Left colon (tissue), 2 donors: ENCODE measurements at regions not wholly inside any gene's neighbourhood (a gene's known extent, or its start where the extent isn't known, plus 50 kb on each side); places are given as distances from the start of the nearest gene placed in this dataset.

Source experiments
- ATAC-seq: fragments of 200-7000 bp; cut with Tn5 transposase; one replicate; pipeline ENCODE4 v1.9.1; 2020; ENCODE audit warnings: mild to moderate bottlenecking, moderate library complexity
- DNase-seq, 2 donors: peaks; one replicate each; pipeline ENCODE4 v3.0.0-alpha.2; 2020
- intact Hi-C, 2 donors: fragments of 100-400 bp; cut with DNase I in 1 of 2; cut with micrococcal nuclease in 1 of 2; formaldehyde crosslinking; loops; one replicate each; pipeline versions ENCODE4 v1.11.2 to v1.14.0; 2022; cut with DNase I, micrococcal nuclease
- donor health status: DM: no; HTN: no; CAD: no.
- donor health status: DM: yes; HTN: yes; CAD: no.

DNA sequence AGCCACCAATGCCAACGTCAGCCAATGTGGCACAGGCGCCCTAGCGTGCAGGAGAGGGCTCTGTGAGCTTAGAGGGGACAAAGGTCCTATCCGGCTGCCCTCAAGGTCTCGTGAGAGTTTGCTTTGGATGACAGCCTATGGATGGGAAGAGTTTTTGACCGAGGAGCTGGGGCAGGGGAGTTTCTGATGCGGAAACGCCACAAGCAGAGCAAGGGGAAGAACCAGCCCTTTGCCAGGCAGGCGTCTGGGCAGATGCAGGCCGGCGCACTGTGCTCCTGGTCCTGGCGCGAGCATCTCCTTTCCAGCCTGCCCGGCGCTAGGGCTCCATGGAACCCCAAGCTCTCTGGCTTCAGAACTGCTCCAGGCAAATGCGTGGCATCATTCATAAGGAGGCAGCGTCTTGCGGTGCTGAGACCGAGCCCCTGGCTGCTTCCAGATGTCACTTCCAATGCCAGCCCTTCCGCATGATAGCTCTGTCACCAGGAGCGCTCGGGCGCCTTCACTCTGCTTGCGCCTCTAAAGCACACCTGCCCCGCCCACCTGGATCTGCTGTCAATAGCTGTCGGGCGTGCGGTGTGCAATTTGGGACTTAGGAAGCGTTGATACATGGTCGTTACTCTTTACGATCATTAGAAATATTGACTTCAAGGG, 374.9 kb upstream of the IRX1 start:
- intact Hi-C loops = no loop called here

DNA sequence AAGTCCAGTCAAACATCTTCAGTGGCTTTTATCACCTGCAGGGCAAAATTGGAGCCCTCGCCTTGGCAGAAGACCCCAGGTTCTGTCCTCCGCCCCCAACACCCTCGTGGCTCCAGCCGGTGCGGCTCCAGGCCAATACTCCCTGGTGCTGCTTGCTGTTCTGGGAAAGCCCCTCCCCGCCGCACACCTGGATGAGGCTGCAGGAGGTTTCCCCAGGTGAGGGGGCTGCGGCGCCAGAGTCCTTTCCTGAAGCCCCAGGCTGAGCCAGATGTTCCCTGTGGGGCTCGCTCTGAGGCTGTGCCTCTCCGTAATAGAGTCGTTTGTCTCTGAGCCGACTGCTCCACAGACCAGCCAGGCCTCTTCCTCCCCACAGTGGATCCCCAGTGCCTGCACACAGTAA, 375.4 kb upstream of the IRX1 start:
- ATAC-seq (no peak), DNase-seq (no peak)
- intact Hi-C loops = no loop called here

More for the DNA sequence above, 374.9 kb upstream of the IRX1 start:
- DNase-seq (no peak), ATAC-seq (no peak)

DNA sequence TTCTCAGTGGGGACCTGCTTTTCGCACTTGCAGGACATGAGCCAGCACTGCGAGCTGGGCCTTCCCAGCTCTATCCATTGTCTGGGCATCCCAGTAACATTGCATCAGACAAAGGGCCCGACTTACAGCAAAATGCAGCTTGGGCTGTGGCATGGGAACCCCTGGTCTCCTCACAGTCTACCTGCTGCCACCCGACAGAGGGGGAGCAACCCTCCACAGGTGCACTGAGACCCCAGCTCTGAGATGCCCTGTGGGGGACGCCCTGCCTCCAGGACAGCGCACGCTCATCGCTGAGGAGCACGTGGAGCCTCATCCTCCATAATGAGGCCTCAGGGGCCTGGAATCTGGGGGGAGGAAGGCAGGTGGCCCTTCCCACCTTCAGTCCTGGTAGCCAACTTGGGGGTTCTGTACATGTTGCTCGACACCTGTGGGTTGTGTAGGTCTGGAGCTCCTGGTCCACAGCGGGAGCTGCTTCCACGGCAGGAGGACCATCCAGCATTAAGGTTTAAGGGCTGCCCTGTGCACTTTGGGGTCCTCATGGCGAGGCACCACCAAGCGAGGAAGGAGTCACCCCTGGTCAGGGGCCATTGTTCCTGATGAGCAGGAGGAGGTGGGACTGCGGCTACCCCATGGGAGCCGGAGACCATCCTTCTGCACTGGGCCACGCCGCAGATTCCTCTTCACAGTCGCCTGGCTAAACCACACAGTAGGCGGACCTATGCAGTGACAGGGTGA, 376.5 kb upstream of the IRX1 start:
- DNase-seq = no peak
- ATAC-seq = no peak
- intact Hi-C loops = no loop called here

DNA sequence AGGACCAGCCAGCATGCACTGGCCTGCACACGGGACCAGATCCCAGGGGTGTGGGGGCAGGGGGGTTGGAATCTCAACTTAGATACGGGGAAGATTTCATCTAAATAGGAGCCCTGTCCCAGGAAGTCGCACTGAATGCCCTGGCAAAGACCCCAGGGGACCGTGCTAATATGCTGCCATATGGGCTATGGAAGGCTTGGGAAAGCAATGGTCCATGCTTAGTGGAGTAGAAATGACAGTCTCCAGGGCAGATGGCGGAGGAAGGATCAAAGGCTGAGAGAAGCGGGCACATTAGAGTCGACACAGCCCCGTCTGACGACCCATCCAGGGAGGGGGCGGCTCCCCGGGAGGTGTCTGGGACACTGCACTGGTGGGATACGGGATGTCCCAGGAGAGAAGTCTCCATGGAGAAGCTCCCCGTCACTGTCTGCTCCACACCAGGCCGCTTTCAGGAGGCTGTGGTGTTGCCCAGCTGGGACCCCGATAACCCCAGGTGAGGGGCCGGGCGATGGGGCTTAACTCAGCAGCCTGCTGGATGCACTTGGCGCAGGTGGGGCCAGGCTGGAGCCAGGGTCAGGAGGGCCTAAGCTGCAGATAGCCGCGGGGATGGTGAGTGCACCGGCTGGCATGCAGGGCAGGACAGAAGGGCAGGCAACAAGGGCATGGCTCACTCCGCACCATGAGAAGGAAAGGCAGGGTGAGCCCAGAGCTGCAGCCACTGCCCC, 377.7 kb upstream of the IRX1 start:
- ATAC-seq = no peak
- DNase-seq = no peak
- intact Hi-C loops = no loop called here

DNA sequence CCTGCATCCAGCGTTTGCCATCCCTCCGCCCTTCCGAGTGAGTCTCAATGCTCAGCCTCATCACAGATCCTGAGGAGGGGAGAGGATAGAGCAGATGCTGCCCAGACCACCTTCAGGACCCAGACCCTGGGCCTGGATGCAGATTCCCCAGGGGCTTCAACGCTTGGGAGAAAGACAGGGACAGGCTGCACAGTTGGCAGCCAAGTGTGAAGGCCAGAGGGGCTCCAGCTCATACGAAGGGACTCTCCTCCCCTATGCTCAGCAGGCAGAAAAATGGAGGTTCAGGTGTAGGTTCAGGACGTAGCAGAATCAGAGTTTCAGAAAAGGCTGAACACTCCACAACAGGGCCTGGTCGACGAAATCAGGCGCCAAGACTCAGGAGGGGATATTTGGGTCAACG, 378.5 kb upstream of the IRX1 start:
- intact Hi-C loops = no loop called here
- no peak for DNase-seq

DNA sequence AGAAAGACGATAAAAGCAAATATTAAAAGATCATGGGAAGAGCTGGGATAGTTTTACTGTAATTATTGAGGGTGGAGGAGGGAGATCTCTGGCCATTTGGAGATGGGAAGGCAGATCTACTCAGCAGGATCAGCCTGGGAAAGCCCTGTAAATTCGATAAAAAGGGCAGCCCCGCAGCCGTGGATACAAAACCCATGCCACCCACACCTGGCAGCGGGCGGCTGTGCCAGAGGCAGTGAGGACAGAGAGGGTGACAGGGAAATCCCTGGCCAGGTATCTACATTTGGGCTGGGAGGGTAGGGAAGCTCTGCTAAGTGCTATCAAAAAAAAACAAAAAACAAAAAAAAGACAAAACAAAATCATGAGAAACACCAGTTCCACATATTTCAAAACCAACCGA, 379.2 kb upstream of the IRX1 start:
- intact Hi-C loops = no loop called here
- ATAC-seq (no peak), DNase-seq (no peak)

More for the DNA sequence above, 378.5 kb upstream of the IRX1 start:
- no peak for ATAC-seq

DNA sequence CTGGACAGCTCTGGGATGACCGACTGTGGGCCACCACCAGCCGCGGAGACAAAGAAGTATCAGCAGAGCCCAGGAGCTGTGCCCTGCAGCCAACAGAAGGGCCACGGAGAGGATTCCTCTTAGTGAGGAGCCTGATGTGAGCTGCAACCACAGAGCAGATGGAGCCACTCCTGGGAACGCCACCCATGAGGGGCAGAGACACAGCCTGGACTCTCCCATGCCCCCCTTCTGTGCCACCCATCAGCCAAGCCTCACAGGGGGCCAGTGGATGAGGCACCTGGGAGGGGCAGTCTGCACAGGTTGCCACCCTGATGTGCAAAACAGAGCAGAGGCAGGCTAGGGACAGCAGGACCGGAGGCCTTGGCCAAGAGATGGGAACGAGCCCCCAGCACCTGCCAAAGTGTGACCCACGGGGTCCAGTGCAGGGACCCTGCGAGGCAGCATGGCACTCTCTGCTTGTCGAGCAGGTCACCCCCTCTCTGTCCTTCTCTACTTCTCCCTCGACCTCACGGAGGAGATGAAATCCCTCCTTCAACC, 380.7 kb upstream of the IRX1 start:
- ATAC-seq = no peak
- DNase-seq = no peak
- intact Hi-C loops = no loop called here

DNA sequence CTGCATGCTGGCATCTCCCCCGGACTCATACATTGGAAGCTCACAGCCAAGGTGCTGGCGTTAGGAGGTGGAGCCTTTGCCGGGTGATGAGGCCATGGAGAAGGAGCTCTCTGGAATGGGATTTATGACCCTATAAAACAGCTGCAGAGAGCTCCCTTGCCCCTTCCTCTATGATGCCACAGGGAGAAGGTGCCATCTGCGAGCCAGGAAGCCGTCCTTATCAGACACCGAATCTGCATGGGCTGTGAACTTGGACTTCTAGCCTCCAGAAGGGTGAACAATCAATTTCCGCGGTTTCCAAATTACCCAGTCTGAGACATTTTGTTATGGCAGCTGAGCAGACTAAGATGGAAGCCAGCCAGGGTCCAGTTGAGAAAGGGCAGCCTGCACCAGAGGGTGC, 381.2 kb upstream of the IRX1 start:
- DNase-seq (no peak), ATAC-seq (no peak)
- intact Hi-C loops = no loop called here

DNA sequence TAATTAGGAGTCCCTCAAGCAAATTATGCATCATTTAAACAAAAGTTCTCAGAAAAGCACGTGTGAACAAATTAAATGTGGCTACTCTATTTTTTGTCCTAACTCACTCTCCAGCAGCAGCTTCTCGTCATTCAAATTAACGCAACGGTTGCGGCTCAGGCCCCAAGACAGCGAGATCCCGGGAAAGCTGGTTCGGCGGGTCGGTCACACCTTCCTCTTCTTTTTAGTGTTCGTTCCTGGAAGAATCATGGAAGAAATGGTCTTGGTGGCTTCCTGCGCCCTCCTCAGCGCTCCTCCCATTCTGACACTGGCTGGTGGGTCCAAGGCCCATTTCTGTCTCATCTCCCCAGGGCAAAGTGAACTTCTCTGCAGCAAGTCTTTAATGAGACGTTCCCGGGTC, 382.8 kb upstream of the IRX1 start:
- intact Hi-C loops = no loop called here
- ATAC-seq (no peak), DNase-seq (no peak)

DNA sequence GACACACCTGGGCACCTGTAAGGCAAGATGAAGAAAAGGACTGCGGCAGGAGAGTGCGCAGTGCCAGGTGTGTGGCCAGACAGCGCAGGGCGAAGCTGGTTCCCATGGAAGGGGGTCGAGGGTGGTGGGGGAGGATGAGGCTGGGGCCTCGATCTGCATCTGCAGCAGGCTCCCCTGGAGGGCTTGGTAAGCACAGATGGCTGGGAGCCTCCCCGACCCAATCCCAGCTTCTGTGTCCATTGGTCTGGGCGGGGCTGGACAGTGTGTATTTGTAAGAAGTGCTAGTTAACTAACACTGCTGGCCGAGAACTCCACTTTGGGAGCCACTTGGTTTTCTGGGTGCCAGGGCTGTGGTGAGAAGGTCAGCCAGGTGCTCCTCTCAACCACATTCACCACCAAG, 385.1 kb upstream of the IRX1 start:
- DNase-seq (no peak), ATAC-seq (no peak)
- intact Hi-C loops = no loop called here

DNA sequence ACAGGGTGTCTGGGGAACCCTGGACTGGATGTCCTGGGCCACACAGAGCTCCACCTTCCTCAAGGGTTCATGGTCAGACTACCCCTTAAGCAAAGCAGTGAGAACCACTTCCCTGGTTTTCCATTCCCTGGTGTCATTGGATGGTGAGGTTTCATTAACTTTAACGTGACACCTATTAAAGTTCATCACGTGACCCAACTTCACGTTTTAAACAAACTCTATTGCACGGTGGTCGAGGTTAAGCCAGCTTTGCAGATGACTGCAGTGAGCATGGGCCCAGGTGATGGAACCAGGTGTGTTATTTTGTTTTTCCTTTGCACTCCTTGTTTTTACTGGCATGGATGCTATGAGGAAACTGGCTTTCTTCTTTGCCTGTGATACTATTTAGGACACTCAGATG, 385.7 kb upstream of the IRX1 start:
- intact Hi-C loops = no loop called here
- ATAC-seq = no peak
- DNase-seq = no peak

DNA sequence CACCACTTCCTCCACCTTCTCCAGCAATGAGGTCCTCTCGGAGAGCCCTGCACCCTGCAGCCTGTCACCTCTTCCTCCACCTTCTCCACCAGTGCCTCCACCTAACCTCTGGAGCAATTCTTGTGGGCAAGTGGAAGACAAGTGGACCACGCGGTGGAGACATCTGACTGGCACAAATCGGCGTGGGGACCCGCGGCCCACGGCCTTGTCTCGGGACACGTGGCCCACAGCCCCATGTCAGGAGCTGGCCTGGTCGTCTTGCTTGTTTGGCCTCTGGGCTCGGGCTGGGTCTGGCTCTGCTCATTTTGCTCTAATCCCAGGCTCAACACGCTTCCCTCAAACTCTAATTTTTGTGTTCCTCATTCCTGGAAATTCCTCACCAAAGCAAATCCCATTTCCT, 393.1 kb upstream of the IRX1 start:
- ATAC-seq (no peak), DNase-seq (no peak)
- intact Hi-C loops = no loop called here

DNA sequence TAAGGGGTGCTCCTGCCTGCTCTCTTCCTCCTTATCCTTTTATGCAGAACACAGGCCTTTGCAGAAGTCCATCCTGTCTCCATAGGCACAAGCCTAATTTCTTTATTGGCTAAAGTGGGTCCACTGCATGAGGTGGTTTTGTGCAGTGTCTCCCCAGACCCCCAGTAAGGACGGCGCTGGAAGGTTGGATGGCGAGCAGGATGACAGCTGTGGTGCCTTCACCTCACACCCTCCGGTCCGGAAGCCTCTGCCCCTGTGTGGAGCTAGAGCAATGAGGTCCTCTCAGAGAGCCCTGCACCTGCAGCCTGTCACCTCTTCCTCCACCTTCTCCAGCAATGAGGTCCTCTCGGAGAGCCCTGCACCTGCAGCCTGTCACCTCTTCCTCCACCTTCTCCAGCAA, 393.7 kb upstream of the IRX1 start:
- intact Hi-C loops = no loop called here
- ATAC-seq = no peak
- DNase-seq = no peak

DNA sequence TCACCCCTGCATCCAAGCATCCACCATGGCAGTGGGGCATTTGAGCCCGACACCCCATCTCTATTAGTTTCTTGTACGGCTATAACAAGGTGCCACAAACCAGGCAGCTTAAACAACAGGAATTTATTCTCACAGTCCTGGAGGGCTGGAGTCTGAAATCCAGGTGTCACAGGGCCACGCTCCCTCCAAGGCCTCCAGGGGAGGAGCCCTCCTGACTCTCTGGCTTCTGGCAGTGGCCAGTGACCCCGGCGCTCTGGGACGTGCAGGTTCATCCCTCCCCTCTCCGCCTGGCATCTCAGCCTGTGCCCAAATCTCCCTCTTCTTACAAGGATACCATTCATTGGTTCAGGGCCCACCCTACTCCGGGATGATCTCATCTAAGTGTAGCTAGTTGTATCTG, 394.5 kb upstream of the IRX1 start:
- ATAC-seq (no peak), DNase-seq (no peak)
- intact Hi-C loops = no loop called here

DNA sequence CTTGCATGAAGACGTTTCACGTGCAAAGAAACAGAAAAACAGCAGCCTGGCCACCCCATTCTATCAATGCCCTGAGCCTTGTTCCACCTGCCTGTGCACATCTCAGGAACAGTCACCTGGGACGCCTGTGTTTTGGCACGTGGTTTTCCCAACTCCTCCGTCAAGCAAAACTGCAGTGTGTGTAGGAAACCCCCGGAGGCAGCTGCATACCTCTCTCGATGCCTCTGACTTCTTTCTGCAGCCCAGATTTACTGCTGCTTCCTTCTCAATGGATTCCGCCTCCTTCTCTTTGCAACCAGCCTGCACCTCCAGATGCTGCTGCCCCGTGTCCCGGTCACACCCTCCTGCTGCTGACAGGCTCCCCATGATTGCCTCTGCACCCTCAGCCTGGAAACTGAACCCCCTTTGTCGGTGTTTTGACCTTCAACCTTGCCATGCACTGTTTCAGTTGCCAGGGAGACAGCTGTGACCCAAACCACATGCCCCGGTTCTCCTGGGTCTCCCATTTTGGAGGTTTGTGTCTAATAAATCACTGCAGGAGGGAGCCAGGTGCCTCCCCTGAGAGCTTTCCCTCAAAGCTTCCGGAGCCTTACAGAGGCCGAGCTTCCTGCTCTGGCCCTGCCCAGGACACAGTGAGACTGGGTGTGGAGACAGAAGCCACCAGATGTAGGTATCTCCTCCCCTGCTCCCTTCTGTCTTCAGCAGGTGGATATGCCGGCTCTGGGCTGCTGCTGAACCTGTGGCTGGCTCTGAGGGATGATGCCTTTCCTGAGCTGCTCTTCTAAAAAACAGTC, 395.5 kb upstream of the IRX1 start:
- no peak for DNase-seq
- ATAC-seq = no peak

DNA sequence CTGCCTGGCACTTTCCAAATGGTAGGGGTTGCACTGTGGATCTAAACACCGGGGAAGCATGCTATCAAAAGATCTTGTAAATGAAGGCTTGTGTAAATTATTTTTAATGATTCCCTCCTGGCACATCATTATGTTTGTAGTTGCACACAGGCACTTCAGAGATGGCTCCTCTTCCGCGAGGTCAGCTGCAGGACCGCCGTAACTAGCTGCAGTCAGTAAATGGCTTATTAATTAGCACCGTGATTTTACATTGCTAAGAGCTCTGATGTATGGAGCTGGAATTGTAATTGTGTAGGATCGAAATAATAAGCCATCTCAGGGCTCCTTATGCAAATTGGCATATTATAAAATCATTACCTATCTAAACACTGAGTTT, 397.6 kb upstream of the IRX1 start:
- intact Hi-C loops = no loop called here
- DNase-seq = no peak
- ATAC-seq = no peak

More for the DNA sequence above, 395.5 kb upstream of the IRX1 start:
- intact Hi-C loops = no loop called here

DNA sequence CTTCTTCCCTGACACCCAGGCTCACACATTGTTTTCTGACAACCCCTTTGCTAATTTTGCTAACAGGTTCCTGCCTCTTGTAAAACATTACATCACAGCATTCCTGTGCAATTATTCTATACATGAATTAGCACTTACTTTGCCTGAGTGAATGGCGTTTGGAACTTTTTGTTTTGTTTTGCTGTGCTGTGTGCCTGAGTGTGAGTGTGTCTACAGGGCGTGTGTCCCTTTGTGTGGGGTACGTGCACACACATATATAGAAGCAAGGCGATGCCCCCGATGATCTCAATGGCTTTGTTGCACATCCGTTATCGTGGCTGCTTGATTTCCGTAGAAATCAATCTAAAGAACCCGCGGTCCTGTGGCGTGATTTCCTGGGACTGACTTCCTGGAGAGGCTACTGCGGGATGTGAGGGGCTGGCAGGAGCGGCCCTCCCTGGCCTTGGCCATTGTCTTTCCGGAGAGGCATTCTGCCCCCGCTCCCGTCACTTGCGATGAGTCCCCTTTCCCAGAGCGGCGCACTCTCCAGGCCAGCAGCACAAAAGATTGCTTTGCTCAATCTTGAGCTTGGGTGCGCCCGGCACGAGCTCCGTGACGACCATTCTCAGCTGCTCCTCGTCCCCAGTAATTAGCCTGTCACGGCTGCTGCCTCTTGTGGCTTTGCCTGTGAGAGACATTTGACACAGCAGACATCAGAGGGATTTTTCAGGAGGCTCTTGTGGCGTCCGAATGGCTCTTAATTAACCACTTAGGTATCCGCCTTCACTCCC, 398.1 kb upstream of the IRX1 start:
- DNase-seq (no peak), ATAC-seq (no peak)
- intact Hi-C loops = no loop called here

DNA sequence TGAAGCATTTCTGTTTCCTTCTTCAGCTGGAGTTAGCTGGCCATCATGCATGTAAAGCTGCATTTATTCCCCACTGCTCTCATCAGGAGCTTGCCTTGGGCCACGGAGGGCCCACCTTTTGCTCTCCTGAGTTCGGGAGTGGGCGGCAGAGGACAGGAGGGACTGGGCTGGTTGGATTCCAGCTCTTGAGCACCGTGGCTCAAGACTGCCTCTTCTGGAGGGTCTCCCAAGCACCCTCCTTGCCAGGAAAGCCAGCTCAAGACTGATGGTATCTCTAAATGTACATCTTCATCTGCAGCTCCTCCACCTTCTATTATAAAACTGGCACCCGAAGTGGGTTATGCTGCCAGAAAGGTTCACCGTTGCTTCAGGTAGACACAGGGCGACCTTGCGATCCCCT, 399.6 kb upstream of the IRX1 start:
- intact Hi-C loops = no loop called here
- DNase-seq (no peak), ATAC-seq (no peak)

DNA sequence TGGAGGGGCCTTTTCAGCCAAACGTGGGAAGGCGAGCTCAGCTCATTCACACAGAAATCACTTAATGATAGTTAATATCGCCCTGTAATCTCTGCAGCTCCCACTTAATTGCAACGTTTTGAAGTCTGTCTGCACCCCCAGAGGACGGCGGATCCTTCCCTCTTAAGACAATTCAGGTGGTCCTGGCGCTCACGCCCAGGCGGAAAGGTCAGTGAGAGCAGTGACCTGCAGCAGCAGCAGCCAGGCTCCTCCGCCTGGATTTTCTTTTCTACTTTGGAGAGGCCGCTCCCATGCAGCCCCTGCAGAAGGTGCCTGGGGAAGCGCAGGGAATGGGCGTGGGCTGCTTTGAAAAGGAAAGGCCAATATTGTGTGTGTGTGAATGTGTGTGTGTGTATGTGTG, 400.9 kb upstream of the IRX1 start:
- ATAC-seq (no peak), DNase-seq (no peak)
- intact Hi-C loops = no loop called here
